ENCODE measurements at regions not wholly inside any gene's neighbourhood (a gene's known extent, or its start where the extent isn't known, plus 50 kb on each side); places are given as distances from the start of the nearest gene placed in this dataset.

DNA sequence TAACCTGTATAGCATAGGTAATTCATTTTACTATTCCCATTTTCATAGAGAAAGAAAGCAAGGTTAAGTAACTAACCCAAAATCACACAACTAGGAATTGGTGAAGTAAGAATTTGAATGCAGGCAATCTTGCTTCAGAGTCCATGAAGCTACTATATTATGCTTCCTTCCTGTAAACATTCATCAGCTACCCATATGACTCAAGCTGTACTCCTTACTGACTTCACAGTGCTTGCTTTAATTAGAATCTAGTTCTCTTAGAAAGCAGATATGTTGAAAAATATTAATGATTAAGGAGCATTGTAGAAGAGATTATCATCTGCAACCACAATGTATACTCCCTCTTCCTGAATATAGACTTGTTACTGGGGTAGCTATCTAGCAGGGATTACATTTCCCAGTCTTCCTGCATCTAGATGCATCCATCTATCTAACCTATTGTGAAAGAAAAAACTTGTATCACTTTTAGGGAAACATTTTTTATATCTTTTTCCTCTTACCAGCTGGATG lies 961.6 kb upstream of the CHAC2 start:
- ChIA-PET CTCF (no interaction called here), POLR2A (no interaction called here)
- no peaks in the 10 kb centered on the region for H3K27me3 ChIP-seq (replicated peaks in 2 of 5; ENCODE audit: control insufficient read depth in 4 of 5, insufficient read depth in 5 of 5, low read length in 4 of 5)
- H3K4me3 ChIP-seq (ENCODE audit: control insufficient read depth in 1 of 7, extremely low read depth in 1 of 7, insufficient read depth in 4 of 7, low read depth in 2 of 7, low read length in 6 of 7), result no peak overlapping the region
- H3K36me3 ChIP-seq (ENCODE audit: control insufficient read depth in 4 of 4, insufficient read depth in 4 of 4, low read length in 3 of 4), result no peaks in the 10 kb centered on the region
- H3K27ac ChIP-seq (ENCODE audit: insufficient read depth in 1 of 2, low read depth in 1 of 2, low read length in 2 of 2, poor library complexity in 1 of 2, severe bottlenecking in 2 of 2), result no peak overlapping the region
- no peak for DNase-seq
- H3K4me1 ChIP-seq (ENCODE audit: control extremely low read depth in 1 of 4, control insufficient read depth in 4 of 4, insufficient read depth in 4 of 4, low read length in 3 of 4), result no peaks in the 10 kb centered on the region
- peaks cover 0 to 5% (median 0%) of the 10 kb centered on the region in 5 experiments for H3K9me3 ChIP-seq (ENCODE audit: control extremely low read depth in 1 of 5, control insufficient read depth in 4 of 5, insufficient read depth in 2 of 5, low read depth in 1 of 5, low read length in 4 of 5)

DNA sequence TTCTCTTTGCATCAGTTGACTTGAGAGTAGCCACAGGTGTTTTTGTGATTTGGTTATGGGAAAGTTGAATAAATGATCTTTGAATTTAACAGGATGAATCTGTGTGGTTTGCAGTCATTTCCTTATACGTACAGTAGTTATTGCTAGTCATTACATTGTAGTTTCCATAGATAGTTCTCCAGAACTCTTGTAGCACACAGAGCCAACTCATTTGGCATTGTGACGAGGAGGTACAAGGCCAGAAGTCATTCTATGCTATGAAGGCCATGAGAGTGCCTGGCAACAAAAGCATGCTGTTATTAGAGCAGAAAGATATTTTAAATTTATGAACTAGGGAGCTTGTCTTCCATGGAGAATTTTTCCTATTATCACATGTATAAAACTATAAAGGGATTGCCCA lies 973.0 kb upstream of the CHAC2 start:
- Histone ChIP-seq H3K4me3 (ENCODE audit: control insufficient read depth in 1 of 7, extremely low read depth in 1 of 7, insufficient read depth in 4 of 7, low read depth in 2 of 7, low read length in 6 of 7) (no peak overlapping the region), H3K4me1 (ENCODE audit: control extremely low read depth in 1 of 4, control insufficient read depth in 4 of 4, insufficient read depth in 4 of 4, low read length in 3 of 4) (no peaks in the 10 kb centered on the region), H3K9me3 (ENCODE audit: control extremely low read depth in 1 of 5, control insufficient read depth in 4 of 5, insufficient read depth in 2 of 5, low read depth in 1 of 5, low read length in 4 of 5) (no peaks in the 10 kb centered on the region), H3K27me3 (replicated peaks in 2 of 5; ENCODE audit: control insufficient read depth in 4 of 5, insufficient read depth in 5 of 5, low read length in 4 of 5) (no peaks in the 10 kb centered on the region), H3K36me3 (ENCODE audit: control insufficient read depth in 4 of 4, insufficient read depth in 4 of 4, low read length in 3 of 4) (no peaks in the 10 kb centered on the region), H3K27ac (ENCODE audit: insufficient read depth in 1 of 2, low read depth in 1 of 2, low read length in 2 of 2, poor library complexity in 1 of 2, severe bottlenecking in 2 of 2) (no peak overlapping the region)
- 83% methylated on average over 1 of the region's 2 CpGs for WGBS (ENCODE audit: insufficient coverage)
- CTCF ChIA-PET, result no interaction called here
- POLR2A ChIA-PET, result no interaction called here
- DNase-seq, result no peak

- ChIA-PET CTCF (no interaction called here), POLR2A (no interaction called here)
- Histone ChIP-seq H3K4me3 (ENCODE audit: control insufficient read depth in 1 of 7, extremely low read depth in 1 of 7, insufficient read depth in 4 of 7, low read depth in 2 of 7, low read length in 6 of 7) (no peak overlapping the region), H3K27me3 (replicated peaks in 2 of 5; ENCODE audit: control insufficient read depth in 4 of 5, insufficient read depth in 5 of 5, low read length in 4 of 5) (no peaks in the 10 kb centered on the region), H3K9me3 (ENCODE audit: control extremely low read depth in 1 of 5, control insufficient read depth in 4 of 5, insufficient read depth in 2 of 5, low read depth in 1 of 5, low read length in 4 of 5) (no peaks in the 10 kb centered on the region), H3K36me3 (ENCODE audit: control insufficient read depth in 4 of 4, insufficient read depth in 4 of 4, low read length in 3 of 4) (no peaks in the 10 kb centered on the region), H3K27ac (ENCODE audit: insufficient read depth in 1 of 2, low read depth in 1 of 2, low read length in 2 of 2, poor library complexity in 1 of 2, severe bottlenecking in 2 of 2) (no peak overlapping the region), H3K4me1 (ENCODE audit: control extremely low read depth in 1 of 4, control insufficient read depth in 4 of 4, insufficient read depth in 4 of 4, low read length in 3 of 4) (no peaks in the 10 kb centered on the region)
- DNase-seq, result no peak
- WGBS (ENCODE audit: insufficient coverage), result 100% methylated on average over 1 of the region's 5 CpGs
These were observed 988.2 kb upstream of the CHAC2 start for GRCh38 chr2:52779446-52779845.

DNA sequence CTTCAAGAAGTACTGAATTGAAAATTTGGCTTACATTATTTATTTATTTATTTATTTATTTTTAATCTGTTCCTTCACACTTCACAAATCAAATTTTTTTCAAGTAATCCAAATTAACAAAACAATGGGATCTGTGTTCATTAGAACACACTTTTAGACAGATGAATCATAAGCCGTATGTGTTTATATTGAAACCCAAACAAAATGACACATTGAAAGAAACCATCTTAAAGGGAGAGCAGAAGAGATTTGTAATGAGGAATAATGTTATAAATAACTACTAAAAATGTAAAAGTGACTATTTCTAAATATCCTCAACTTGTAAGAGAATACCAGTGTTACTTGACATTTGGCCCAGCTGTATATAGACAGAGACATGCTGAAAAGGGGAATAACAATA lies 991.0 kb upstream of the CHAC2 start:
- POLR2A ChIA-PET, result no interaction called here
- Histone ChIP-seq H3K36me3 (ENCODE audit: control insufficient read depth in 4 of 4, insufficient read depth in 4 of 4, low read length in 3 of 4) (no peaks in the 10 kb centered on the region), H3K9me3 (ENCODE audit: control extremely low read depth in 1 of 5, control insufficient read depth in 4 of 5, insufficient read depth in 2 of 5, low read depth in 1 of 5, low read length in 4 of 5) (no peaks in the 10 kb centered on the region), H3K27me3 (replicated peaks in 2 of 5; ENCODE audit: control insufficient read depth in 4 of 5, insufficient read depth in 5 of 5, low read length in 4 of 5) (no peaks in the 10 kb centered on the region), H3K4me1 (ENCODE audit: control extremely low read depth in 1 of 4, control insufficient read depth in 4 of 4, insufficient read depth in 4 of 4, low read length in 3 of 4) (no peaks in the 10 kb centered on the region), H3K4me3 (ENCODE audit: control insufficient read depth in 1 of 7, extremely low read depth in 1 of 7, insufficient read depth in 4 of 7, low read depth in 2 of 7, low read length in 6 of 7) (no peak overlapping the region), H3K27ac (ENCODE audit: insufficient read depth in 1 of 2, low read depth in 1 of 2, low read length in 2 of 2, poor library complexity in 1 of 2, severe bottlenecking in 2 of 2) (no peak overlapping the region)
- CTCF ChIA-PET, result interaction anchor here (0.6 kb wide), 1 partner anchor 374 kb away, joined by 3 read pairs; no protein-coding TSS in a partner anchor
- no peak for DNase-seq
- no CpG with 5 or more reads among the region's 1 CpG for WGBS (ENCODE audit: insufficient coverage)

GRCh38 chr2:52775674-52776073 lies 991.9 kb upstream of the CHAC2 start:
- H3K4me3 ChIP-seq (ENCODE audit: control insufficient read depth in 1 of 7, extremely low read depth in 1 of 7, insufficient read depth in 4 of 7, low read depth in 2 of 7, low read length in 6 of 7), result no peak overlapping the region
- H3K4me1 ChIP-seq (ENCODE audit: control extremely low read depth in 1 of 4, control insufficient read depth in 4 of 4, insufficient read depth in 4 of 4, low read length in 3 of 4), result no peaks in the 10 kb centered on the region
- 100% methylated on average over 1 of the region's 2 CpGs for WGBS (ENCODE audit: insufficient coverage)
- DNase-seq, result no peak
- no peaks in the 10 kb centered on the region for H3K27me3 ChIP-seq (replicated peaks in 2 of 5; ENCODE audit: control insufficient read depth in 4 of 5, insufficient read depth in 5 of 5, low read length in 4 of 5)
- H3K9me3 ChIP-seq (ENCODE audit: control extremely low read depth in 1 of 5, control insufficient read depth in 4 of 5, insufficient read depth in 2 of 5, low read depth in 1 of 5, low read length in 4 of 5), result peaks cover 0 to under 1% (median 0%) of the 10 kb centered on the region in 5 experiments
- no peak overlapping the region for H3K27ac ChIP-seq (ENCODE audit: insufficient read depth in 1 of 2, low read depth in 1 of 2, low read length in 2 of 2, poor library complexity in 1 of 2, severe bottlenecking in 2 of 2)
- H3K36me3 ChIP-seq (ENCODE audit: control insufficient read depth in 4 of 4, insufficient read depth in 4 of 4, low read length in 3 of 4), result no peaks in the 10 kb centered on the region
- POLR2A ChIA-PET, result no interaction called here
- CTCF ChIA-PET, result no interaction called here

GRCh38 chr2:52765735-52766134 lies 1001.9 kb upstream of the CHAC2 start:
- POLR2A ChIA-PET, result no interaction called here
- CTCF ChIA-PET, result no interaction called here
- Histone ChIP-seq H3K4me3 (ENCODE audit: control insufficient read depth in 1 of 7, extremely low read depth in 1 of 7, insufficient read depth in 4 of 7, low read depth in 2 of 7, low read length in 6 of 7) (no peak overlapping the region), H3K4me1 (ENCODE audit: control extremely low read depth in 1 of 4, control insufficient read depth in 4 of 4, insufficient read depth in 4 of 4, low read length in 3 of 4) (no peaks in the 10 kb centered on the region), H3K27ac (ENCODE audit: insufficient read depth in 1 of 2, low read depth in 1 of 2, low read length in 2 of 2, poor library complexity in 1 of 2, severe bottlenecking in 2 of 2) (no peak overlapping the region), H3K27me3 (replicated peaks in 2 of 5; ENCODE audit: control insufficient read depth in 4 of 5, insufficient read depth in 5 of 5, low read length in 4 of 5) (no peaks in the 10 kb centered on the region), H3K9me3 (ENCODE audit: control extremely low read depth in 1 of 5, control insufficient read depth in 4 of 5, insufficient read depth in 2 of 5, low read depth in 1 of 5, low read length in 4 of 5) (peaks cover 0 to 3% (median 0%) of the 10 kb centered on the region in 5 experiments), H3K36me3 (ENCODE audit: control insufficient read depth in 4 of 4, insufficient read depth in 4 of 4, low read length in 3 of 4) (no peaks in the 10 kb centered on the region)
- 100% methylated on average over 1 of the region's 2 CpGs for WGBS (ENCODE audit: insufficient coverage)
- no peak for DNase-seq

- POLR2A ChIA-PET, result no interaction called here
- Histone ChIP-seq H3K27ac (ENCODE audit: insufficient read depth in 1 of 2, low read depth in 1 of 2, low read length in 2 of 2, poor library complexity in 1 of 2, severe bottlenecking in 2 of 2) (no peak overlapping the region), H3K4me1 (ENCODE audit: control extremely low read depth in 1 of 4, control insufficient read depth in 4 of 4, insufficient read depth in 4 of 4, low read length in 3 of 4) (no peaks in the 10 kb centered on the region), H3K9me3 (ENCODE audit: control extremely low read depth in 1 of 5, control insufficient read depth in 4 of 5, insufficient read depth in 2 of 5, low read depth in 1 of 5, low read length in 4 of 5) (peaks cover 0 to 5% (median 0%) of the 10 kb centered on the region in 5 experiments), H3K36me3 (ENCODE audit: control insufficient read depth in 4 of 4, insufficient read depth in 4 of 4, low read length in 3 of 4) (no peaks in the 10 kb centered on the region), H3K4me3 (ENCODE audit: control insufficient read depth in 1 of 7, extremely low read depth in 1 of 7, insufficient read depth in 4 of 7, low read depth in 2 of 7, low read length in 6 of 7) (no peak overlapping the region), H3K27me3 (replicated peaks in 2 of 5; ENCODE audit: control insufficient read depth in 4 of 5, insufficient read depth in 5 of 5, low read length in 4 of 5) (no peaks in the 10 kb centered on the region)
- WGBS (ENCODE audit: insufficient coverage), result 100% methylated on average over 1 of the region's 3 CpGs
- CTCF ChIA-PET, result no interaction called here
- DNase-seq, result no peak
These were observed 1017.8 kb upstream of the CHAC2 start for GRCh38 chr2:52749764-52750163.

All from common myeloid progenitor, CD34-positive (primary cell).